ENCODE measurements at regions not wholly inside any gene's neighbourhood (a gene's known extent, or its start where the extent isn't known, plus 50 kb on each side); places are given as distances from the start of the nearest gene placed in this dataset.

DNA sequence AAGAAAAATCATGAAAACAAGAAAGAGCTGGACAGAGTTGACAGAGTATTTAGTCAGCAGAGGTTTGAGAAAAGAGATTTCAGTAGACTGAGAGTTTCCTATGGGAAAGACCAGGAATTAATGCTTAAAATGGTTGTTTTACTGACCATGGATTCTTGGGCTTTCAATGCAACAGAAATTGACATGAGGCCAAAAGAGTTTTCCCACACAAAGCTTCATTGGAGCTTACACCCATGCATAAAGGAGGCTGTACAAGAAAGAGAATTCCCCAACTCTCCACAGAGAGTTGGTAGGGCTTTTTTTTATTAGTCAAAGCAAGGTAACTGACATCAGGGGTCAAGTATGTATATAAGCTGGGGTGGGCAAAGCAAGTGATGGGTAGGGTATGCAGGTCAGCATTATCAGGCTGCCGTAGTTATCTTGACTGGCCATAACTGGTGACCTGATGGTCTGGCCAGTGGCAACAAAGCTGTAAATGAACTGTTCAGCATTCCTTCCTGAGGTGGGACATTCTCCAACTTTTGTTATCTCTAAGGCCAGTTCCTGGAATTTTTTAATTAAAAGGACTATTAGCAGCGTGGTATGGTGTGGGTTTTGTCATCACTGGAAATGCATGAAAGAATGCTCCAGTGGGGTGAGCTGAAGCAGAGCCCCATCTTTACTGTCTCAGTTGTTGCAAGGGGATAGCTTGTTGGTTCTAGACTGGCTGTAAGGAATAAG, 117.0 kb downstream of the ADAM29 start:
- Histone ChIP-seq H3K4me2 (ENCODE audit: low read length) (no peak overlapping the region), H3K9ac (ENCODE audit: low read length) (no peak overlapping the region), H2AFZ (ENCODE audit: low read depth, low read length, poor library complexity, severe bottlenecking) (no peak overlapping the region), H3K27me3 (ENCODE audit: insufficient read depth, low read length) (no peaks in the 10 kb centered on the region), H3K4me1 (ENCODE audit: control insufficient read depth in 1 of 2, insufficient read depth in 2 of 2, low read length in 2 of 2) (no peaks in the 10 kb centered on the region), H3K4me3 (replicated peaks in 1 of 2; ENCODE audit: low read depth in 1 of 2, low read length in 2 of 2) (no peak overlapping the region), H4K20me1 (ENCODE audit: insufficient read depth) (no peaks in the 10 kb centered on the region), H3K9me2 (ENCODE audit: insufficient read depth) (no peaks in the 10 kb centered on the region), H3K9me3 (ENCODE audit: control insufficient read depth in 1 of 2, insufficient read depth in 1 of 2, low read depth in 1 of 2, low read length in 2 of 2) (no peaks in the 10 kb centered on the region), H3K27ac (ENCODE audit: low read depth, low read length) (no peak overlapping the region), H3K79me2 (ENCODE audit: insufficient read depth, low read length) (no peaks in the 10 kb centered on the region), H3K36me3 (ENCODE audit: control insufficient read depth in 1 of 2, insufficient read depth in 2 of 2, low read length in 2 of 2) (no peaks in the 10 kb centered on the region)
- no peak for TF ChIP-seq RAD21 (IDR thresholded peaks at IDR 0.05; ENCODE audit: low read depth)
- no peak for TF ChIP-seq YY1 (IDR thresholded peaks at IDR 0.05; ENCODE audit: extremely low read depth, insufficient replicate concordance, low read depth, low read length)
- TF ChIP-seq, protein P1, sequence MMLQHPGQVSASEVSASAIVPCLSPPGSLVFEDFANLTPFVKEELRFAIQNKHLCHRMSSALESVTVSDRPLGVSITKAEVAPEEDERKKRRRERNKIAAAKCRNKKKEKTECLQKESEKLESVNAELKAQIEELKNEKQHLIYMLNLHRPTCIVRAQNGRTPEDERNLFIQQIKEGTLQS (IDR thresholded peaks at IDR 0.05) = no peak
- TF ChIP-seq EZH2phosphoT487 (IDR thresholded peaks at IDR 0.05; ENCODE audit: borderline replicate concordance) = no peak
- no peak for TF ChIP-seq POLR2AphosphoS5 (IDR thresholded peaks at IDR 0.05; ENCODE audit: low read depth, low read length)
- TF ChIP-seq EZH2 (IDR thresholded peaks at IDR 0.05) = no peak
- TF ChIP-seq EGR1 (IDR thresholded peaks at IDR 0.05; ENCODE audit: low read depth) = no peak
- TF ChIP-seq, protein P2, sequence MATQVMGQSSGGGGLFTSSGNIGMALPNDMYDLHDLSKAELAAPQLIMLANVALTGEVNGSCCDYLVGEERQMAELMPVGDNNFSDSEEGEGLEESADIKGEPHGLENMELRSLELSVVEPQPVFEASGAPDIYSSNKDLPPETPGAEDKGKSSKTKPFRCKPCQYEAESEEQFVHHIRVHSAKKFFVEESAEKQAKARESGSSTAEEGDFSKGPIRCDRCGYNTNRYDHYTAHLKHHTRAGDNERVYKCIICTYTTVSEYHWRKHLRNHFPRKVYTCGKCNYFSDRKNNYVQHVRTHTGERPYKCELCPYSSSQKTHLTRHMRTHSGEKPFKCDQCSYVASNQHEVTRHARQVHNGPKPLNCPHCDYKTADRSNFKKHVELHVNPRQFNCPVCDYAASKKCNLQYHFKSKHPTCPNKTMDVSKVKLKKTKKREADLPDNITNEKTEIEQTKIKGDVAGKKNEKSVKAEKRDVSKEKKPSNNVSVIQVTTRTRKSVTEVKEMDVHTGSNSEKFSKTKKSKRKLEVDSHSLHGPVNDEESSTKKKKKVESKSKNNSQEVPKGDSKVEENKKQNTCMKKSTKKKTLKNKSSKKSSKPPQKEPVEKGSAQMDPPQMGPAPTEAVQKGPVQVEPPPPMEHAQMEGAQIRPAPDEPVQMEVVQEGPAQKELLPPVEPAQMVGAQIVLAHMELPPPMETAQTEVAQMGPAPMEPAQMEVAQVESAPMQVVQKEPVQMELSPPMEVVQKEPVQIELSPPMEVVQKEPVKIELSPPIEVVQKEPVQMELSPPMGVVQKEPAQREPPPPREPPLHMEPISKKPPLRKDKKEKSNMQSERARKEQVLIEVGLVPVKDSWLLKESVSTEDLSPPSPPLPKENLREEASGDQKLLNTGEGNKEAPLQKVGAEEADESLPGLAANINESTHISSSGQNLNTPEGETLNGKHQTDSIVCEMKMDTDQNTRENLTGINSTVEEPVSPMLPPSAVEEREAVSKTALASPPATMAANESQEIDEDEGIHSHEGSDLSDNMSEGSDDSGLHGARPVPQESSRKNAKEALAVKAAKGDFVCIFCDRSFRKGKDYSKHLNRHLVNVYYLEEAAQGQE (IDR thresholded peaks at IDR 0.05; ENCODE audit: low read depth) = no peak
- TF ChIP-seq POLR2A (IDR thresholded peaks at IDR 0.05; ENCODE audit: borderline replicate concordance, extremely low read depth, insufficient read depth, insufficient read length) = no peak
- TF ChIP-seq, protein P3, sequence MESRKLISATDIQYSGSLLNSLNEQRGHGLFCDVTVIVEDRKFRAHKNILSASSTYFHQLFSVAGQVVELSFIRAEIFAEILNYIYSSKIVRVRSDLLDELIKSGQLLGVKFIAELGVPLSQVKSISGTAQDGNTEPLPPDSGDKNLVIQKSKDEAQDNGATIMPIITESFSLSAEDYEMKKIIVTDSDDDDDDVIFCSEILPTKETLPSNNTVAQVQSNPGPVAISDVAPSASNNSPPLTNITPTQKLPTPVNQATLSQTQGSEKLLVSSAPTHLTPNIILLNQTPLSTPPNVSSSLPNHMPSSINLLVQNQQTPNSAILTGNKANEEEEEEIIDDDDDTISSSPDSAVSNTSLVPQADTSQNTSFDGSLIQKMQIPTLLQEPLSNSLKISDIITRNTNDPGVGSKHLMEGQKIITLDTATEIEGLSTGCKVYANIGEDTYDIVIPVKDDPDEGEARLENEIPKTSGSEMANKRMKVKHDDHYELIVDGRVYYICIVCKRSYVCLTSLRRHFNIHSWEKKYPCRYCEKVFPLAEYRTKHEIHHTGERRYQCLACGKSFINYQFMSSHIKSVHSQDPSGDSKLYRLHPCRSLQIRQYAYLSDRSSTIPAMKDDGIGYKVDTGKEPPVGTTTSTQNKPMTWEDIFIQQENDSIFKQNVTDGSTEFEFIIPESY (IDR thresholded peaks at IDR 0.05; ENCODE audit: extremely low read depth, insufficient replicate concordance, low read length) = no peak
- TF ChIP-seq ELF1 (IDR thresholded peaks at IDR 0.05; ENCODE audit: borderline replicate concordance, low read depth) = no peak
- TF ChIP-seq, protein P4, sequence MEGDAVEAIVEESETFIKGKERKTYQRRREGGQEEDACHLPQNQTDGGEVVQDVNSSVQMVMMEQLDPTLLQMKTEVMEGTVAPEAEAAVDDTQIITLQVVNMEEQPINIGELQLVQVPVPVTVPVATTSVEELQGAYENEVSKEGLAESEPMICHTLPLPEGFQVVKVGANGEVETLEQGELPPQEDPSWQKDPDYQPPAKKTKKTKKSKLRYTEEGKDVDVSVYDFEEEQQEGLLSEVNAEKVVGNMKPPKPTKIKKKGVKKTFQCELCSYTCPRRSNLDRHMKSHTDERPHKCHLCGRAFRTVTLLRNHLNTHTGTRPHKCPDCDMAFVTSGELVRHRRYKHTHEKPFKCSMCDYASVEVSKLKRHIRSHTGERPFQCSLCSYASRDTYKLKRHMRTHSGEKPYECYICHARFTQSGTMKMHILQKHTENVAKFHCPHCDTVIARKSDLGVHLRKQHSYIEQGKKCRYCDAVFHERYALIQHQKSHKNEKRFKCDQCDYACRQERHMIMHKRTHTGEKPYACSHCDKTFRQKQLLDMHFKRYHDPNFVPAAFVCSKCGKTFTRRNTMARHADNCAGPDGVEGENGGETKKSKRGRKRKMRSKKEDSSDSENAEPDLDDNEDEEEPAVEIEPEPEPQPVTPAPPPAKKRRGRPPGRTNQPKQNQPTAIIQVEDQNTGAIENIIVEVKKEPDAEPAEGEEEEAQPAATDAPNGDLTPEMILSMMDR (IDR thresholded peaks at IDR 0.05 in 2 of 3, conservative IDR thresholded peaks at IDR 0.05 in 1 of 3; ENCODE audit: borderline replicate concordance in 1 of 3, insufficient read depth in 1 of 3, low read depth in 2 of 3, low read length in 2 of 3) = no peak
- TF ChIP-seq, protein P5, sequence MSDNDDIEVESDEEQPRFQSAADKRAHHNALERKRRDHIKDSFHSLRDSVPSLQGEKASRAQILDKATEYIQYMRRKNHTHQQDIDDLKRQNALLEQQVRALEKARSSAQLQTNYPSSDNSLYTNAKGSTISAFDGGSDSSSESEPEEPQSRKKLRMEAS (IDR thresholded peaks at IDR 0.05) = no peak
- no peak for TF ChIP-seq ZFX (IDR thresholded peaks at IDR 0.05)
- TF ChIP-seq JUND (IDR thresholded peaks at IDR 0.05) = no peak
- no peak for TF ChIP-seq ZNF274 (IDR thresholded peaks at IDR 0.05; ENCODE audit: low read depth, low read length)
- no peak for TF ChIP-seq CBX3 (IDR thresholded peaks at IDR 0.05; ENCODE audit: low read depth)
- TF ChIP-seq CEBPB (IDR thresholded peaks at IDR 0.05; ENCODE audit: low read depth) = no peak
- no peak for TF ChIP-seq FOSL1 (IDR thresholded peaks at IDR 0.05; ENCODE audit: low read depth)
- no peak for TF ChIP-seq SIN3A (IDR thresholded peaks at IDR 0.05; ENCODE audit: low read depth)
- RAD21 ChIA-PET (ENCODE audit: low non-redundant PET in 1 of 2, low total read pairs in 2 of 2, uncharacterized antibody in 2 of 2, unreplicated experiment in 2 of 2) = no interaction called here
- CTCF ChIA-PET = no interaction called here
- ATAC-seq (no peak), DNase-seq (ENCODE audit: low read depth, low spot score) (no peak)
- POLR2A ChIA-PET = no interaction called here
- no TSS peak for BruUV-seq (replicated peaks)
- intact Hi-C loops (cut with micrococcal nuclease) = no loop called here
